Karpas-422 (cell line): ENCODE measurements at regions not wholly inside any gene's neighbourhood (a gene's known extent, or its start where the extent isn't known, plus 50 kb on each side); places are given as distances from the start of the nearest gene placed in this dataset.

Source experiments
- DNase-seq: peaks from one replicate; pipeline ENCODE4 v3.0.0-alpha.2; 2015
- H2AFZ ChIP-seq: fragments of 200-600 bp; sonication (generic); 2 replicates; pipeline ENCODE4 v1.6.1; 2014; ENCODE audit warnings: antibody characterized with exemption, low read length, mixed read lengths
- H3K27ac ChIP-seq: fragments of 200-600 bp; sonication (generic); 2 replicates; pipeline ENCODE4 v1.5.1; 2014; ENCODE audit warnings: mild to moderate bottlenecking, low read length, moderate library complexity
- H3K27me3 ChIP-seq: fragments of 200-600 bp; sonication (generic); 2 replicates; pipeline ENCODE4 v1.6.1; 2014; ENCODE audit warnings: low read length, mixed read lengths
- H3K36me3 ChIP-seq: fragments of 200-600 bp; sonication (generic); 2 replicates; pipeline ENCODE4 v1.6.1; 2014; ENCODE audit warnings: low read length, mixed read lengths; ENCODE audit not compliant: insufficient read depth
- H3K4me1 ChIP-seq: fragments of 200-600 bp; sonication (generic); 2 replicates; pipeline ENCODE4 v1.6.1; 2014; ENCODE audit warnings: mild to moderate bottlenecking, low read length, mixed read lengths
- H3K4me2 ChIP-seq: fragments of 200-600 bp; sonication (generic); 2 replicates; pipeline ENCODE4 v1.6.1; 2014; ENCODE audit warnings: low read length, low read depth, mild to moderate bottlenecking; ENCODE audit not compliant: poor library complexity, severe bottlenecking
- H3K4me3 ChIP-seq: fragments of 200-600 bp; sonication (generic); 2 replicates; pipeline ENCODE4 v1.5.1; 2014; ENCODE audit warnings: mild to moderate bottlenecking, antibody characterized with exemption, low read length, mixed read lengths
- H3K79me2 ChIP-seq: fragments of 200-600 bp; sonication (generic); 2 replicates; pipeline ENCODE4 v1.6.1; 2014; ENCODE audit warnings: mild to moderate bottlenecking, low read length, mixed read lengths
- H3K9ac ChIP-seq: fragments of 200-600 bp; sonication (generic); 2 replicates; pipeline ENCODE4 v1.6.0; 2014; ENCODE audit warnings: low read length
- H3K9me2 ChIP-seq: fragments of 200-600 bp; sonication (generic), shearing (Covaris generic); replicated peaks from 2 replicates; pipeline ENCODE4 v1.6.0; 2014; ENCODE audit warnings: mild to moderate bottlenecking, low read length, moderate library complexity; ENCODE audit not compliant: insufficient read depth
- H3K9me3 ChIP-seq: fragments of 300-700, 200-600 bp; sonication (generic); 2 replicates; pipeline ENCODE4 v1.6.1; 2014; ENCODE audit warnings: low read length, mixed read lengths
- H4K20me1 ChIP-seq: fragments of 200-600 bp; sonication (generic); 2 replicates; pipeline ENCODE4 v1.6.1; 2014; ENCODE audit warnings: mild to moderate bottlenecking, antibody characterized with exemption, low read length, low read depth; ENCODE audit not compliant: insufficient read depth

DNA sequence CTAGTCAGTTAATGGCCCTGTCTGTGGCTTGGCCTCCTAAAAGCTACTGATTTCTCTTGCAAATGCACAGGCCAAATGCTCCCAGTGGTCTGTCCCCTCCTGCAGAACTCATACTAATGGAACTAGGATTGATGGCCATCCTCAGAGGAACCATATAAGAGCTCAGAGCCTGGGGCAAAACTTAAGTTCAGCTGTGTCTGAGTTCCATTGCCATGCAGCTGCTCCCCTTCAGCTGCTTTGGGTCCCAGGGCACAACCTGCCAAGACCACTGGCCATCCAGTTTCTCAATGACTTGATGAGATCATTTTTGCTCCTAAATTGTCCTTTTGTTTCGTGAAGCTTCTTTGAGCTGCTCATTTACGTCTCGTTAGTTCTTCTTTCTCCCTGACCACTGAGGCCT lies 529.5 kb upstream of the TBL1XR1 start:
- H3K4me2 ChIP-seq = no peak overlapping the region
- no peaks in the 10 kb centered on the region for H3K4me1 ChIP-seq
- H3K79me2 ChIP-seq = no peaks in the 10 kb centered on the region
- no peaks in the 10 kb centered on the region for H4K20me1 ChIP-seq
- no peak overlapping the region for H3K9ac ChIP-seq
- DNase-seq = no peak
- H3K9me2 ChIP-seq = no peaks in the 10 kb centered on the region
- H3K27me3 ChIP-seq = no peaks in the 10 kb centered on the region
- no peaks in the 10 kb centered on the region for H3K9me3 ChIP-seq
- H2AFZ ChIP-seq = no peak overlapping the region
- no peak overlapping the region for H3K4me3 ChIP-seq
- H3K36me3 ChIP-seq = no peaks in the 10 kb centered on the region
- no peak overlapping the region for H3K27ac ChIP-seq

DNA sequence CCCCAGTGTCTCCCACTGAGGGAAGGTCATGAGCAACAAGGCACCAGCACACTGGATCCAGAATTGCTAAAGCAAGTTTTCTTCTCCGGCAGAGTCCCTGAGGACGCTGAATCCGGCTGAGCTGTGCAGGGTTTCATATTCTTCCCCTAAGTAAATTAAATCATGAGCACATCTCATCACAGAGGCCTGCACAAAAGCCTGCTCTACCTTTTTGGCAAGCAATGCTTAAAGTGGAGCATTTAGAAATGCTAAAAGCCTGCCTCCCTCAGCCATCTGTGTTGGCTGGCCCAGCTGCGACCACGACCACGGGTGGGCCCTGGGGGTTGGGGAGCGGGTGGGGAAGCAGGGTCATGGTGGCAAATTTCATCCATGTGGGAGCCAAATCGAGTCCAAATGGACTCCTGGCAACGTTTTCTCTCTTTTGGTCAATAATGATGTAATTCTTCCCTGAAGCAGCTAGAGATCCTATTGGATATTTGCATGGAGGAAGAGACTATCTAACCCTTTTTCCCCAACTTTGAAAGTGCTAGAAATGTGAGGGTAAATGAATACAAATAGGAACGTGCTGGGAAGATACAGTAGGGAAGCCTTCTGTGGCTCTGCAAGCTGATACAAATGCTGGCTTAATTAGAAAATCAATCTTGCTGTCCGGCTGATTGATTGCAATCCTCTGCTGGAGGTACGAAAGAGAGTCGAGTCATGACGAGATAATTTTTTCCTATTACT lies 532.8 kb upstream of the TBL1XR1 start:
- no peaks in the 10 kb centered on the region for H4K20me1 ChIP-seq
- H3K4me2 ChIP-seq = no peak overlapping the region
- no peaks in the 10 kb centered on the region for H3K9me2 ChIP-seq
- no peak overlapping the region for H3K4me3 ChIP-seq
- no peak overlapping the region for H2AFZ ChIP-seq
- H3K36me3 ChIP-seq = no peaks in the 10 kb centered on the region
- no peak overlapping the region for H3K27ac ChIP-seq
- H3K79me2 ChIP-seq = no peaks in the 10 kb centered on the region
- DNase-seq = no peak
- H3K9ac ChIP-seq = no peak overlapping the region
- no peaks in the 10 kb centered on the region for H3K4me1 ChIP-seq
- H3K9me3 ChIP-seq = no peaks in the 10 kb centered on the region
- no peaks in the 10 kb centered on the region for H3K27me3 ChIP-seq

DNA sequence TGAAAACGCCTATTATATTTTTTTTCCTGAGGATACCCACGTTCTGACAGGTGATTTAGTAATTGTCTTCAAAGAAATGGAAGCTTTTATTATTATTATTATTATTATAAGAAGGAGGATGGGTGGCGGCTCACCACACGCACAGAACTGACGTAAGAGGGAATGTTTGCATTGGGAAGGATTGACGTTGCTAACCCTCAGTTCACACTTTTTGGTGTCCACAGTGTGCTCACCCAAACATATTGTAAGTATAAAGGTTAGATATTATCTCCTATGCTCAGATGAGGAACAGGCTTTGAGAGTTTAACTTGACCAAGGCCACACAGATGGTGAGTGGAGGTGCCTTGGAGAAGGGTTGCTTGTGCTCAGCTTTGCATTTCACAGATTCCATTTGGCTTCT lies 533.5 kb upstream of the TBL1XR1 start:
- Histone ChIP-seq H3K4me3 (no peak overlapping the region), H4K20me1 (no peaks in the 10 kb centered on the region), H3K27me3 (no peaks in the 10 kb centered on the region), H3K9ac (no peak overlapping the region), H3K9me2 (no peaks in the 10 kb centered on the region), H3K27ac (no peak overlapping the region), H2AFZ (no peak overlapping the region), H3K36me3 (no peaks in the 10 kb centered on the region), H3K79me2 (no peaks in the 10 kb centered on the region), H3K9me3 (no peaks in the 10 kb centered on the region), H3K4me2 (no peak overlapping the region), H3K4me1 (no peaks in the 10 kb centered on the region)
- no peak for DNase-seq

DNA sequence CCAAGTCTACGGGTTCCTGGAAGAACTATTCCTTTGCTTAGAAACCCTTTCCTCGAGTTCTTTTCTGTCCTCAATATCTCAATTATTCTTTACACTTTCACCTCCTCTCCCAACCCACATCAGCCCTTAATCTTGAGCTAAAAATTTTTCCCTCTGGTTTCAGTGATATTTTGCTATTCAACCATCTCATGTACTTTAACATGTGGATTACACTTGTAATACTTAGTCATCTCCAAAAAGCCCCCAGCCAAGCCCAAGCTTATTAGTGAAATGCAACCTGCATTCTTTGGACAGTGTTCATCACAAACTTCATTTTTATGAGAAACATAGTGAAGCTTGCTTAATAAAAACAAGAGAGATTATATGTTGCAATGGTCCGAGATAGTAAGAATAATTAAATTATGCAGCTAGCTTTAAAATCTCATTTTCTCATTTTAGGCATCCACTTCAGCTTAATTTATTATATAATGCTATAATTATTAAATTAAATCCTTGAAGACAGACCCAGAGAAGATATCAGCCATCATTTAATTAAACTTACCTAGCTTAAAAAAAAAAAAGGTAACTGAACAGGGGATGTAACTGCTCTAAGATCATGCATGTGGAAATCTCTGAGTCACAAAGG lies 534.5 kb upstream of the TBL1XR1 start:
- H2AFZ ChIP-seq = no peak overlapping the region
- no peaks in the 10 kb centered on the region for H3K9me3 ChIP-seq
- H3K4me3 ChIP-seq = no peak overlapping the region
- H3K27ac ChIP-seq = no peak overlapping the region
- no peak for DNase-seq
- H3K9me2 ChIP-seq = no peaks in the 10 kb centered on the region
- no peaks in the 10 kb centered on the region for H3K27me3 ChIP-seq
- no peak overlapping the region for H3K9ac ChIP-seq
- no peaks in the 10 kb centered on the region for H3K36me3 ChIP-seq
- no peak overlapping the region for H3K4me2 ChIP-seq
- H3K79me2 ChIP-seq = no peaks in the 10 kb centered on the region
- H3K4me1 ChIP-seq = no peaks in the 10 kb centered on the region
- H4K20me1 ChIP-seq = no peaks in the 10 kb centered on the region

DNA sequence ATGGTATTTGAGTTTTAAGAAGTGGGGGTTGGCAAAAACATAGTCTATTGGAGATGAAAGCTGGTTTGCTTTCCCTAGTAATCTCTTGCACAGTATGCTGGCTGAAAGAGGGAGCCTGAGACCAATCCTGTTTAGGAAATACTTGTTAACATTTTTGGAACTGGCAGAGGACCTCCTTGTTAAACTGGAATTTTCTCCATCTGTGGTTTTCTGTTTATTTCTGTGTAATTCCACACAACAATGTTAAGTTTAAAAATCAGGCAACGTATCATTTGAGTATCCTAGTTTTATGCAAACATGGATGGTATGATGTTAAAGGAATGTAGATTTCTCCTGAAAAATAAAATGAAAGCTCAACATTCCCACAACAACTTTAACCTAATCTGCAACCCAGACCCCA lies 536.0 kb upstream of the TBL1XR1 start:
- Histone ChIP-seq H3K4me2 (no peak overlapping the region), H3K36me3 (no peaks in the 10 kb centered on the region), H3K9me2 (no peaks in the 10 kb centered on the region), H4K20me1 (no peaks in the 10 kb centered on the region), H3K4me3 (no peak overlapping the region), H3K4me1 (no peaks in the 10 kb centered on the region), H3K27ac (no peak overlapping the region), H3K27me3 (no peaks in the 10 kb centered on the region), H3K9me3 (no peaks in the 10 kb centered on the region), H2AFZ (no peak overlapping the region), H3K9ac (no peak overlapping the region), H3K79me2 (no peaks in the 10 kb centered on the region)
- no peak for DNase-seq

DNA sequence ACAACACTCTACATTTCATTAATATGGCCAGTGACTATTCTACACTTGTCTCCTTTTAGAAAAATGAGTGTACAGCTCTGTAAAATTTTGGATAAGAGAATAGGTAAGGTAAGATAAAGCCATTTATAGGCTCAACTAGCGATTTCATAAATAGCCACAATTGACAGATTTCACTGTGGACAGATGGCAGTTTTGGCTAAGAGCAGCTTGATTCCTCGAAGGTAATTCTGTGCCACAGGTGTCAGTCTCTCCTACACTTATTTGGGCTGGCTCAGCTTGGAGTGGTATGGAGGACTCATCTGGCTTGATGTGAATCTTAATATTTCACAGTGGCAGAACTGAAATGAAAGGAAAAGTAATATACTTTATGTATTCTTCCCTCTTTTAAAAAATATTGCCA lies 536.7 kb upstream of the TBL1XR1 start:
- H3K9me3 ChIP-seq = no peaks in the 10 kb centered on the region
- H3K9me2 ChIP-seq = no peaks in the 10 kb centered on the region
- no peaks in the 10 kb centered on the region for H3K27me3 ChIP-seq

DNA sequence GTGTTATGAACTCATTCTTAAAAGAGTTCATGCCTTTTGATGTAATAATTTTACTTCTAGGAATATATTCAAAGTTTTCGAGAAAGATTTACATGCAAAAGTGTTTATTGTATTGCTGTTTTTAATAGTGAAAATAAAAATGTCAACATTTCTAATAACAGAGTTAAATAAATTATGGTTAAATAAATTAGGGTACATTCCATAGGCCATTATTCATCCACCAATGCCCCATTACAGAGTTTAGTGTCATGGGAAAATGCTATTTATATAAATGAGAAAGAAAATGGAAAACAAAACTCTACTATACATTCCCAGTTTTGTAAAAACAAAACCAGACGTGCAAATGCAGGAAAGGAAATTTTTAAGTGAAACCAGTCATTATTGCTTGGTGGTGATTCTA lies 538.1 kb upstream of the TBL1XR1 start:
- no peak overlapping the region for H3K4me3 ChIP-seq
- H3K9me2 ChIP-seq = no peaks in the 10 kb centered on the region
- no peaks in the 10 kb centered on the region for H3K4me1 ChIP-seq
- no peak overlapping the region for H3K27ac ChIP-seq
- H3K4me2 ChIP-seq = no peak overlapping the region
- H3K36me3 ChIP-seq = no peaks in the 10 kb centered on the region
- no peaks in the 10 kb centered on the region for H3K27me3 ChIP-seq
- H3K79me2 ChIP-seq = no peaks in the 10 kb centered on the region
- H3K9me3 ChIP-seq = no peaks in the 10 kb centered on the region
- no peak overlapping the region for H3K9ac ChIP-seq
- H4K20me1 ChIP-seq = no peaks in the 10 kb centered on the region
- no peak for DNase-seq
- H2AFZ ChIP-seq = no peak overlapping the region

More for the DNA sequence above, 536.7 kb upstream of the TBL1XR1 start:
- H3K4me3 ChIP-seq = no peak overlapping the region
- H3K9ac ChIP-seq = no peak overlapping the region
- no peaks in the 10 kb centered on the region for H3K79me2 ChIP-seq
- no peaks in the 10 kb centered on the region for H3K36me3 ChIP-seq
- H3K4me2 ChIP-seq = no peak overlapping the region
- H4K20me1 ChIP-seq = no peaks in the 10 kb centered on the region
- no peak for DNase-seq
- no peak overlapping the region for H3K27ac ChIP-seq
- H3K4me1 ChIP-seq = no peaks in the 10 kb centered on the region
- H2AFZ ChIP-seq = no peak overlapping the region

DNA sequence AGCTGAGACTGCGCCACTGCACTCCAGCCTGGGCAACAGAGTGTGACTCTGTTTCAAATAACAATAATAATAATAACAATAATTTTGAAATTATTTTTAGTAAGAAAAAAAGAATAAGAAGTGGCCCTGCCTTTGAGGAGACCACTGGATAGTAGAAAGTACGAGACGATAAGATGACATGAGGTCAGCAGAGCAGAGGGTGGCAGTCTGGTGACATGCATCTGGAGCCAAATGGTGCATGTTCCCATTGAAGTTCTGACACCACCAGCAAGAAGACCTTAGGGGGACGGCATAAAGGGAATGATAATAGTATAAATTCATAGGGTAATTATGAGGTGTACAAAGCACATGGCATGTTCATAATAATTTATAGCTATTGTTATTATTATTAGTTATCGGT lies 542.2 kb upstream of the TBL1XR1 start:
- Histone ChIP-seq H3K4me3 (no peak overlapping the region), H3K4me2 (no peak overlapping the region), H3K9me2 (no peaks in the 10 kb centered on the region), H3K27ac (no peak overlapping the region), H3K9me3 (no peaks in the 10 kb centered on the region), H3K9ac (no peak overlapping the region), H3K27me3 (no peaks in the 10 kb centered on the region), H3K36me3 (no peaks in the 10 kb centered on the region), H4K20me1 (no peaks in the 10 kb centered on the region), H3K79me2 (no peaks in the 10 kb centered on the region), H3K4me1 (no peaks in the 10 kb centered on the region), H2AFZ (no peak overlapping the region)
- DNase-seq = no peak
